ENCODE measurements at regions not wholly inside any gene's neighbourhood (a gene's known extent, or its start where the extent isn't known, plus 50 kb on each side); places are given as distances from the start of the nearest gene placed in this dataset.
A peak's percentile ranks its signal among the peaks of the same experiment; 100 is the strongest.
"Not testable (repeated sequence)": the region's sequence is repeated elsewhere in the genome, so short reads cannot be mapped to it uniquely, and the experiment has no call there.

DNA sequence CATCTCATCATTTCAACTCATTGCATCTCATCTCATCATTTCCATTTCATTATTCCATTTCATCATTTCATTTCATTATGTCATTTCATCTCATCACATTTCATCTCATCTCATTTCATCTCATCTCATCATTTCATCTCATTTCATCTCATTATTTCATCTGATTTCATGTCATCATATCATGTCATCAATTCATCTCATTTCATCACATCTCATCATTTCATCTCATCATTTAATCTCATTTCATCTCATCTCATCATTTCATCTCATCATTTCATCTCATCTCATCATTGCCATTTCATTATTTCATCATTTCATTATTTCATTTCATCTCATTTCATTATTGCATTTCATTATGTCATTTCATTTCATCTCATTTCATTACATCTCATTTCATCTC lies 410.5 kb downstream of the ZNF33B start:
- not testable (repeated sequence) for H3K27ac Mint-ChIP-seq; H3K4me3 Mint-ChIP-seq; H3K27me3 Mint-ChIP-seq (ENCODE audit: low read depth in 3 of 3); H3K4me1 Mint-ChIP-seq; DNase-seq
- peaks cover 11 to 28% (median 12%) of the 10 kb centered on the region in 3 donors for H3K36me3 Mint-ChIP-seq
- H3K9me3 Mint-ChIP-seq = peaks cover 5 to 39% (median 30%) of the 10 kb centered on the region in 6 donors

GRCh38 chr10:42193588-42193987 lies 444.8 kb downstream of the ZNF33B start:
- not testable (repeated sequence) for H3K9me3 Mint-ChIP-seq; DNase-seq; H3K4me3 Mint-ChIP-seq; H3K27me3 Mint-ChIP-seq (ENCODE audit: low read depth in 3 of 3); H3K4me1 Mint-ChIP-seq; H3K36me3 Mint-ChIP-seq; H3K27ac Mint-ChIP-seq

DNA sequence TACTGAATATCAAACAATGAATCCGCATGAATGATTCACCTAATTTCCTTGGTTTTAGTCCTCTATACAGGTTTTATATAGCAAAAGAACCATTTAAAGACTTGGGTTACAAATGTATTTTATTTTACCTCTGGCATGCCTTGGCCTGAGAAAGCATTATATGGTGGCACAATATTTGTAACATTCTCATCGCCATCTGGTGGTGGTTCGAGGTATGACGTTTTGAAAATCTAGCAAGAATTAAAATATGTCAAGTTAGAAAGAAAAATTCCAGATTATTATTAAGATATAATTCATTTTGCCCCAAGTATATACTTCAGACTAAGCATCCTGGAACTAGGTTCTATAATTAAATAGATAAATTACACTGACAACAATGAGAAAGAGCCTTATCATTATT lies 445.9 kb downstream of the ZNF33B start:
- not testable (repeated sequence) for H3K27ac Mint-ChIP-seq; H3K9me3 Mint-ChIP-seq; H3K27me3 Mint-ChIP-seq (ENCODE audit: low read depth in 3 of 3); H3K4me3 Mint-ChIP-seq; H3K36me3 Mint-ChIP-seq; DNase-seq; H3K4me1 Mint-ChIP-seq

DNA sequence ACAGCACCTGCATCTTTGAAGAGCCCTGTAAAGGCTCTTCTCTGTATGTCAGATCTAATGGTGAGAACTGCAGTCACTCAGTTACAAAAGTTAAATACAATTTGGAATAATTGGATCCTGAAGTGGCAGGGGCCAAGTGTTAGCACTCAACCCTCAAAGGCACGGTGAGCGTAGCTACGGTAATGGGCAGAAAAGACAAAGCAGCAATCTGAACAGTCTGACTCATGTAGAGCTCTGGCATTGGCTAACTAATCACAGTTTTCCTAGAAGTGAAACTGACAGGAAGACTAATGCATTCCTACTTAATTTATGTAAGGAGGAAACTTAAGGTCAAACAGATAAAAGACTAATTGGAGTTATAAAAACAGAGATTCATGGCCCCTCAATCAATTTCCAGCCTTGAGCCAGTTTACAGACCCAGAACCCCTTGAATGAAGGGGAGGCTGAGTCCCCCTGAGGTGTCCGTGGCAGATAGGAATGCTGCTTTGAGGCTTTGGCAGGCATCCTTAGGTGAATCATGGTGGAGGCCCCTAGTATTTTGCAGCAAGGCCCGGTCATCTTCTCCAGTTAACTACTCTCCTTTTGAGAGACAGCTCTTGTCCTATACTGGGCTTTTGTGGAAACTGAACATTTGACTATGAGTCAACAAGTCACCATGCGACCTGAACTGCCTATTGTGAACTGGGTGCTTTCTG lies 450.7 kb downstream of the ZNF33B start:
- not testable (repeated sequence) for H3K36me3 Mint-ChIP-seq; H3K9me3 Mint-ChIP-seq; H3K4me1 Mint-ChIP-seq; DNase-seq; H3K27ac Mint-ChIP-seq; H3K4me3 Mint-ChIP-seq; H3K27me3 Mint-ChIP-seq (ENCODE audit: low read depth in 3 of 3)

- H3K4me1 Mint-ChIP-seq, H3K36me3 Mint-ChIP-seq: not testable (repeated sequence)
- peak in 1 of 3 donors; percentile 1 for DNase-seq
- Mint-ChIP-seq H3K27me3 (ENCODE audit: low read depth in 3 of 3) (peaks cover 16 to 46% (median 27%) of the 10 kb centered on the region in 3 donors), H3K9me3 (peaks cover 15 to 34% (median 19%) of the 10 kb centered on the region in 6 donors), H3K27ac (peak overlapping the region in 2 of 6 donors; percentile 46 to 51), H3K4me3 (peak overlapping the region in 4 of 5 donors; percentile 15 to 44 (median 34))
These were observed 460.3 kb downstream of the ZNF33B start for GRCh38 chr10:42177793-42178689.

DNA sequence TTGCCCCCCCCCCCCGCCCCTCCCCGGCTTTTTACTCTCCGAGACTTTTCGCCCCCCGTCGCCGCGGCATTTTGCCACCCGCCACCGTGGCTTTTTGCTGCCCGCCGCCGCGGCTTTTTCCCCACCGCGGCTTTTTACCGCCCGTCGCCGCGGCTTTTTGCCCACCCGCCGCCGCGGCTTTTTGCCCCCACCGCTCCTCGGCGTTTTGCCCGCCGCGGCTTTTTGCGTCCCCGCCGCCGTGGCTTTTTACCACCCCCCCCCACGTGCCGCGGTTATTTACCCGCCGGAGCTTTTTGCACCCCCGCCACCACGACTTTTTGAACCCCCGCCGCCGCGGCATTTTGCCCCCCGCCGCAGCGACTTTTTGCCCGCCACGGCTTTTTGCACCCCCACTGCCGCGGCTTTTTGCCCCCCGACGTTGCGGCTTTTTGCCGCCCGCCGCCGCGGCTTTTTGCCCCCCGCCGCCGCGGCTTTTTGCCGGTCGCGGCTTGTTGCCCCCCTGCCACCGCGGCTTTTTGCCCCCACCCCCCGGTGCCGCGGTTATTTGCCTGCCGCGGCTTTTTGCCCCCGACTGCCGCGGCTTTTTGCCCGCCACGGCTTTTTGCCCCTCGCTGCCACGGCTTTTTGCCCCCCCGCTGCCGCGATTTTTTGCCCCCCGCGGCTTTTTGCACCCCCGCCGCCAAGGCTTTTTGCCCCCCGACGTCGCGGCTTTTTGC lies 461.1 kb downstream of the ZNF33B start:
- H3K36me3 Mint-ChIP-seq = peaks cover 0 to 6% (median 4%) of the 10 kb centered on the region in 3 donors
- H3K4me1 Mint-ChIP-seq = peaks cover 2 to 6% of the 10 kb centered on the region in 2 donors
- H3K27me3 Mint-ChIP-seq (ENCODE audit: low read depth in 3 of 3) = peaks cover 16 to 46% (median 27%) of the 10 kb centered on the region in 3 donors
- no peak overlapping the region for H3K27ac Mint-ChIP-seq
- H3K4me3 Mint-ChIP-seq = no peak overlapping the region
- no peak for DNase-seq
- H3K9me3 Mint-ChIP-seq = peaks cover 15 to 41% (median 19%) of the 10 kb centered on the region in 6 donors

DNA sequence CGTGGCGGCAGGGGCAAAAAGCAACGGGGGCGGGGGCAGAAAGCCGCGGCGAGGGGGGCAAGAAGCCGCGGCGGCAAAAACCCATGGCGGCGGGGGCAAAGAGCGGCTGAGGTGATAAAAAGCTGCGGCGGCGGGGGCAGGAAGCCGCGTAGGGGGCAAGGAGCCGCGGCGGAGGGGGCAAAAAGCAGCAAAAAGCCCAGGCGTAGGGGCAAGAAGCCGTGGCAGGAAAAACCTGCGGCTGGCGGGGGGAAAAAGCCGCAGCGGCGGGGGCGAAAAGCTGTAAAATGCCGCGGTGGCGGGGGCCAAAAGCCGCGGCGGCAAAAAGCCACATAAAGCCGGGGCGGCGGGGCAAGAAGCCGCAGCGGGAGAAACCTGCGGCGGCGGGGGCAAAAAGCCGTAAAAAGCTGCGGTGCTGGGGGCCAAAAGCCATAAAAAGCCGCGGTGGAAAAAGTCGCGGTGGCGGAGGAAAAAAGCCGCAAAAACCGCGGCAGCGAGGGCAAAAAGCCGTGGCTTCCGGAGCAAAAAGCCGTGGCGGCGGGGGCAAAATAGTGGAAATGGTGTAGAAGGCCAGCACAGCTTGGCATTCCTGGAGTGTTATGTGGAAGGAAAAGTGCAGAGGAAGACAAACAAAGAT lies 487.8 kb downstream of the ZNF33B start:
- Mint-ChIP-seq H3K4me1 (no peaks in the 10 kb centered on the region), H3K27ac (no peak overlapping the region), H3K27me3 (ENCODE audit: low read depth in 3 of 3) (peaks cover 3 to 5% (median 4%) of the 10 kb centered on the region in 3 donors), H3K36me3 (peaks cover 4 to 5% (median 5%) of the 10 kb centered on the region in 3 donors), H3K4me3 (no peak overlapping the region), H3K9me3 (peaks cover 16 to 48% (median 34%) of the 10 kb centered on the region in 6 donors)
- no peak for DNase-seq

GRCh38 chr10:42149722-42150427 lies 488.5 kb downstream of the ZNF33B start:
- H3K4me1 Mint-ChIP-seq = no peaks in the 10 kb centered on the region
- H3K36me3 Mint-ChIP-seq = peaks cover 4 to 5% (median 5%) of the 10 kb centered on the region in 3 donors
- peaks cover 14 to 47% (median 32%) of the 10 kb centered on the region in 6 donors for H3K9me3 Mint-ChIP-seq
- H3K27me3 Mint-ChIP-seq (ENCODE audit: low read depth in 3 of 3) = peaks cover 3 to 5% (median 4%) of the 10 kb centered on the region in 3 donors
- DNase-seq = no peak
- no peak overlapping the region for H3K4me3 Mint-ChIP-seq
- H3K27ac Mint-ChIP-seq = no peak overlapping the region

GRCh38 chr10:42149027-42149700 lies 489.2 kb downstream of the ZNF33B start:
- no peak overlapping the region for H3K27ac Mint-ChIP-seq
- no peak for DNase-seq
- peaks cover 4 to 5% (median 5%) of the 10 kb centered on the region in 3 donors for H3K36me3 Mint-ChIP-seq
- H3K4me3 Mint-ChIP-seq = no peak overlapping the region
- H3K9me3 Mint-ChIP-seq = peaks cover 14 to 54% (median 36%) of the 10 kb centered on the region in 6 donors
- no peaks in the 10 kb centered on the region for H3K4me1 Mint-ChIP-seq
- H3K27me3 Mint-ChIP-seq (ENCODE audit: low read depth in 3 of 3) = peaks cover 2 to 4% (median 3%) of the 10 kb centered on the region in 3 donors

- not testable (repeated sequence) for DNase-seq; H3K27ac Mint-ChIP-seq; H3K27me3 Mint-ChIP-seq (ENCODE audit: low read depth in 3 of 3); H3K4me1 Mint-ChIP-seq; H3K4me3 Mint-ChIP-seq
- H3K36me3 Mint-ChIP-seq = peaks cover 4 to 11% (median 5%) of the 10 kb centered on the region in 3 donors
- H3K9me3 Mint-ChIP-seq = peaks cover 13 to 65% (median 48%) of the 10 kb centered on the region in 6 donors
These were observed 492.2 kb downstream of the ZNF33B start for GRCh38 chr10:42146165-42146564.

DNA sequence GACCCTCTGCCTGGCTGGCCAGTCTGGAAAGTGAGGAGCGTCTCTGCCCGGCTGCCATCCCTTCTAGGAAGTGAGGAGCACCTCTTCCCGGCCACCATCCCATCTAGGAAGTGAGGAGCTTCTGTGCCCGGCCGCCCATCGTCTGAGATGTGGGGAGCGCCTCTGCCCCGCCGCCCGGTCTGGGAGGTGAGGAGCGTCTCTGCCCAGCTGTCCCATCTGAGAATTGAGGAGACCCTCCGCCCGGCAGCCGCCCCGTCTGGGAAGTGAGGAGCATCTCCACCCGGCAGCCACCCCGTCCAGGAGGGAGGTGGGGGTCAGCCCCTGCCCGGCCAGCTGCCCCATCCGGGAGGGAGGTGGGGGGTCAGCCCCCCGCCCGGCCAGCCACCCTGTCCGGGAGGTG lies 500.3 kb downstream of the ZNF33B start:
- not testable (repeated sequence) for H3K4me1 Mint-ChIP-seq; H3K27ac Mint-ChIP-seq; H3K27me3 Mint-ChIP-seq (ENCODE audit: low read depth in 3 of 3); H3K4me3 Mint-ChIP-seq; H3K36me3 Mint-ChIP-seq; DNase-seq
- peaks cover 15 to 40% (median 19%) of the 10 kb centered on the region in 6 donors for H3K9me3 Mint-ChIP-seq

- H3K27ac Mint-ChIP-seq = no peak overlapping the region
- H3K36me3 Mint-ChIP-seq = peaks cover 0 to 4% (median 0%) of the 10 kb centered on the region in 3 donors
- peaks cover 0 to 2% (median 0%) of the 10 kb centered on the region in 3 donors for H3K27me3 Mint-ChIP-seq (ENCODE audit: low read depth in 3 of 3)
- DNase-seq = no peak
- peaks cover 13 to 38% (median 34%) of the 10 kb centered on the region in 6 donors for H3K9me3 Mint-ChIP-seq
- H3K4me3 Mint-ChIP-seq = no peak overlapping the region
- H3K4me1 Mint-ChIP-seq = no peaks in the 10 kb centered on the region
These were observed 525.3 kb downstream of the ZNF33B start for GRCh38 chr10:42113158-42113450.

All from immature natural killer cell (primary cell).